HAP-1 (cell line): ENCODE measurements at regions not wholly inside any gene's neighbourhood (a gene's known extent, or its start where the extent isn't known, plus 50 kb on each side); places are given as distances from the start of the nearest gene placed in this dataset.
"Not testable (repeated sequence)": the region's sequence is repeated elsewhere in the genome, so short reads cannot be mapped to it uniquely, and the experiment has no call there.

ENCODE experiments used
- DNase-seq, 2 experiments: peaks; one replicate each; pipeline ENCODE4 v3.0.0-alpha.2; 2016 to 2020; ENCODE audit warnings: low spot score in 2 of 2
- H3K27me3 ChIP-seq: fragments of 250-450 bp; sonication (Bioruptor Pico); 2 replicates; pipeline ENCODE4 v1.5.1; 2020; ENCODE audit warnings: low read depth, mild to moderate bottlenecking, moderate library complexity
- H3K36me3 ChIP-seq: fragments of 250-450 bp; sonication (Bioruptor Pico); replicated peaks from 2 replicates; pipeline ENCODE4 v1.5.1; 2020; ENCODE audit warnings: mild to moderate bottlenecking
- H3K4me1 ChIP-seq: fragments of 250-450 bp; sonication (Bioruptor Pico); 2 replicates; pipeline ENCODE4 v1.5.1; 2020; ENCODE audit warnings: mild to moderate bottlenecking
- H3K4me3 ChIP-seq: fragments of 250-450 bp; sonication (Bioruptor Pico); 2 replicates; pipeline ENCODE4 v1.5.1; 2020; ENCODE audit warnings: mild to moderate bottlenecking, moderate library complexity
- H3K9me3 ChIP-seq: fragments of 250-450 bp; sonication (Bioruptor Pico); 2 replicates; pipeline ENCODE4 v1.5.1; 2020; ENCODE audit warnings: mild to moderate bottlenecking, moderate library complexity
- in situ Hi-C: fragments of 300-500 bp; cut with MboI; formaldehyde crosslinking; loops from 3 replicates; pipeline ENCODE4 v1.14.3; 2020; ENCODE audit warnings: low sequenced_read_pairs, inconsistent platforms, mixed read lengths

DNA sequence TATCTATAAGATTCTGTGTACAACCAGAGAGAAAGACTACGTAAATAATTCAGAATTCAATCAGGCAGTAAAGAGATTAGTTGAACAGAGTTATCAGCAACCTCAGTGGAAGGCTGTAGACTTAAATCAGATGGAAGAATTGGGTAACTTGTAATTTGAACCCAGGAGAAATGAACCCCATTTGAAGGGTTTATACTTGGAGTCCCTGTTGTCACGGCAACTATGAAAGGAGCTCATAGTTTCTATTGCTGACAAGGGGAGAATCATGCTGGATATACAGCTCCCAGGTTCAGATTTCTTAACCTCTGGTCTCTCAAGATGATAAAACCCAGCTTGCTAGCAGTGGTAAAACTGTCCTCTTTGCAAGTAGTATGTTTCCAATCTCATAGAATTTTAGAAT, 54.4 kb upstream of the BMP4 start:
- no peak overlapping the region for H3K4me3 ChIP-seq
- peaks cover 5% of the 10 kb centered on the region; the same call in 1 of the 2 replicates for H3K27me3 ChIP-seq
- in situ Hi-C loops, result no loop called here
- H3K4me1 ChIP-seq, result no peaks in the 10 kb centered on the region
- no peaks in the 10 kb centered on the region for H3K36me3 ChIP-seq
- no peak for DNase-seq
- H3K9me3 ChIP-seq, result no peaks in the 10 kb centered on the region

- Histone ChIP-seq H3K4me3 (no peak overlapping the region), H3K36me3 (no peaks in the 10 kb centered on the region), H3K9me3 (0 out of 2 replicates have a peak, but pooled peaks cover 2% of the 10 kb centered on the region), H3K27me3 (no peaks in the 10 kb centered on the region), H3K4me1 (no peaks in the 10 kb centered on the region)
- no peak for DNase-seq
- in situ Hi-C loops, result no loop called here
Measured at GRCh38 chr14:54023027-54023426, 66.4 kb upstream of the BMP4 start.

DNA sequence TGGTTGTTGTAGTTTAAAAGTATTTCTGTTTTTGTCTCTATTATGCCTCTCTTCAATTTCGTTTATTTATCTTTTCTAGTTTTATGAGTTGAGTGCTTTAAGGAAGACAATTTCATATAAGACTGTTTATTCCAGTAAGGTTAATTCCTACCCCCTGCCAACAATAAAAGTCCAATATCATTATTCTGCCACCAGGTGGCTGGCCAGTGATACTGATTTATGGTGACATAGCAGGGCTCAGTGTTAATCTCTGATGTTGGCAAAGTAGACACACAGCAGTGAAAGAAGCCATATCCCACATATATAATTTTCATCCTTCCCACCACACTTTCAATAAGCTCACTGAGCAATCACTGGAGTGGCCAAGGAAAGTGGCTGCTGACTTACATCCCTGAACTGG, 69.0 kb upstream of the BMP4 start:
- 0 out of 2 replicates have a peak, but pooled peaks cover 2% of the 10 kb centered on the region for H3K9me3 ChIP-seq
- H3K4me1 ChIP-seq, result no peaks in the 10 kb centered on the region
- no peaks in the 10 kb centered on the region for H3K36me3 ChIP-seq
- in situ Hi-C loops, result no loop called here
- DNase-seq, result peak; percentile 7 to 20
- H3K4me3 ChIP-seq, result no peak overlapping the region
- H3K27me3 ChIP-seq, result no peaks in the 10 kb centered on the region

- no peak overlapping the region for H3K4me3 ChIP-seq
- H3K4me1 ChIP-seq, result no peaks in the 10 kb centered on the region
- no peaks in the 10 kb centered on the region for H3K27me3 ChIP-seq
- no peaks in the 10 kb centered on the region for H3K36me3 ChIP-seq
- H3K9me3 ChIP-seq, result 0 out of 2 replicates have a peak, but pooled peaks cover 2% of the 10 kb centered on the region
- in situ Hi-C loops, result no loop called here
- DNase-seq, result no peak
Measured at GRCh38 chr14:54026671-54027070, 70.0 kb upstream of the BMP4 start.

- H3K27me3 ChIP-seq, H3K4me1 ChIP-seq, DNase-seq, H3K4me3 ChIP-seq, H3K36me3 ChIP-seq, H3K9me3 ChIP-seq, in situ Hi-C loops: not testable (repeated sequence)
Measured at GRCh38 chr14:54030996-54031395, 74.4 kb upstream of the BMP4 start.

GRCh38 chr14:54033285-54033684, 76.7 kb upstream of the BMP4 start:
- H3K27me3 ChIP-seq, H3K4me3 ChIP-seq, in situ Hi-C loops, DNase-seq, H3K9me3 ChIP-seq, H3K4me1 ChIP-seq, H3K36me3 ChIP-seq: not testable (repeated sequence)

GRCh38 chr14:54038724-54039123, 82.1 kb upstream of the BMP4 start:
- in situ Hi-C loops, result no loop called here
- Histone ChIP-seq H3K4me1 (no peaks in the 10 kb centered on the region), H3K9me3 (no peaks in the 10 kb centered on the region), H3K36me3 (no peaks in the 10 kb centered on the region), H3K27me3 (no peaks in the 10 kb centered on the region), H3K4me3 (no peak overlapping the region)
- DNase-seq, result no peak

DNA sequence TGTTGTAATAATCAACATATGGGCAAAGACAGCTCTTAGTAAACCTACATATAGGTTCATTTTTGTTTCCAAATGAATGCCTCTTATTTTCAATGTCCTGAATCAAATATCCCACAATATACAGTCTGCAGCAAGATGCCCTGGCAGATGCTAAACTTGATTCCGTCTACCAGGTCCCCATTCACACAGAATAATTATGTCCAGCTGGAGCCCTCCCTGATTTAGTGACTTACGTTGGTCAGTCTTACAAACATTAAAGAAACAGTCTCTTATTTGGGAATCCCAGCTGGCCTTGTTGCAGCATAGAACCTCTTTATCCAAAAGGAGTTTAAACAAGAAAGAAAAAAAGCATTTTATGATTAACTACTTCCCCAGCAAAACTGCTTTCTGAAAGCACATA, 82.7 kb upstream of the BMP4 start:
- Histone ChIP-seq H3K27me3 (no peaks in the 10 kb centered on the region), H3K9me3 (no peaks in the 10 kb centered on the region), H3K4me3 (no peak overlapping the region), H3K36me3 (no peaks in the 10 kb centered on the region), H3K4me1 (no peaks in the 10 kb centered on the region)
- in situ Hi-C loops, result no loop called here
- no peak for DNase-seq

- H3K4me1 ChIP-seq, result no peaks in the 10 kb centered on the region
- no peaks in the 10 kb centered on the region for H3K36me3 ChIP-seq
- no peak for DNase-seq
- H3K27me3 ChIP-seq, result no peaks in the 10 kb centered on the region
- in situ Hi-C loops, result no loop called here
- no peak overlapping the region for H3K4me3 ChIP-seq
- H3K9me3 ChIP-seq, result no peaks in the 10 kb centered on the region
Measured at GRCh38 chr14:54040846-54041245, 84.2 kb upstream of the BMP4 start.

- no peak for DNase-seq
- in situ Hi-C loops, result no loop called here
- no peaks in the 10 kb centered on the region for H3K9me3 ChIP-seq
- H3K4me1 ChIP-seq, result no peaks in the 10 kb centered on the region
- H3K4me3 ChIP-seq, result no peak overlapping the region
- H3K36me3 ChIP-seq, result no peaks in the 10 kb centered on the region
- no peaks in the 10 kb centered on the region for H3K27me3 ChIP-seq
Measured at GRCh38 chr14:54046250-54046649, 89.6 kb upstream of the BMP4 start.

DNA sequence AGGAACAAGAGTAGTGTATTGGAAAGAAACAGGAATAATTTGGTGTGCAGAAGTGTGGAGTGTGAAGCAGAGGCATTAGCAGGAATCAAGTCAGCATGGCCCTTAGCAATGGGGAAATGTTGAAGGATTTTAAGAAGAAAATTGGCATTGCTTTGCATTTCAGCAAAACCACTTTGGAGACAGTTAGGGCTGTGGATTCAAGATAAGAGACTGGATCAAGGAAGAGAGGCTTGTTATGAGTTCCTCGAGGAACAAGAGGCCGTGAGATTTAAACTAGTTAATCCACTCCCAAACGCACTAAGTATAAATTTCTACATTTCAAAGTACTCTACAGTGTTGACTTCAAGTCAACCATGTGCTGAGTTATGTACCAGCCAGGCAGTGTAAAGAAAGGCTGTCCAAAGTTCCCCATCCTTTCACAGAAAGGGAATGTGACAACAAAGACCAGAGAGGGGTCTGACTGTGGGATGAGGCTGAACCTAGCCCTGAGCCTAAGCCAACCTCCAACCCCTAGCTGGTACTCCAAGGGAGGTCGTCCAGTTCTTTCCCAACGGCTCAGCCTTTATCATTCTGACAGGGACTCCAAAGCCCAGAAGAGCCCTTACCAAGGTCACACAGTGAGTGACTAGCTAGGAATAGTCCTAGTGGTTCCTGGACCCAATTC, 91.2 kb upstream of the BMP4 start:
- Histone ChIP-seq H3K9me3 (no peaks in the 10 kb centered on the region), H3K36me3 (no peaks in the 10 kb centered on the region), H3K4me1 (no peaks in the 10 kb centered on the region), H3K27me3 (no peaks in the 10 kb centered on the region), H3K4me3 (no peak overlapping the region)
- in situ Hi-C loops, result no loop called here
- DNase-seq, result no peak

DNA sequence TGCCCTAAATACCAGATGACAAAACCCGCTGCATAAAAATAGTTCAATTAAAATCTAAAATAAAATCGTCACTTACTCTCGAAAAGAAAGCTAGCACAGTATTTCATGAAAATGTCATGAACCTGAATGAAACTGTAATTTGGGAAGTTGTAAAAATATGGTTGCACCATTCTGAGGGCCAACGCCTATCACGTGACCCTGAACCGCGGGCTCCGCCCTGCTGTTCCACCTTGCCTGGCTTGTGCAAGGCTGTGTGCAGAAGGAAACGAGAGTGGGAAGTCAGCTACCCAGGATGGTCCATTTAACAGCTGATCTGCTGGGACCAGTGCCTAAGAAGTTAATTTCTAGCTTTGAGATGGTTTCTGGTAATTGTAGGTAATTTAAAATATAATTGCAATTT, 91.7 kb upstream of the BMP4 start:
- in situ Hi-C loops, result no loop called here
- Histone ChIP-seq H3K36me3 (no peaks in the 10 kb centered on the region), H3K9me3 (no peaks in the 10 kb centered on the region), H3K4me3 (no peak overlapping the region), H3K4me1 (no peaks in the 10 kb centered on the region), H3K27me3 (no peaks in the 10 kb centered on the region)
- no peak for DNase-seq

DNA sequence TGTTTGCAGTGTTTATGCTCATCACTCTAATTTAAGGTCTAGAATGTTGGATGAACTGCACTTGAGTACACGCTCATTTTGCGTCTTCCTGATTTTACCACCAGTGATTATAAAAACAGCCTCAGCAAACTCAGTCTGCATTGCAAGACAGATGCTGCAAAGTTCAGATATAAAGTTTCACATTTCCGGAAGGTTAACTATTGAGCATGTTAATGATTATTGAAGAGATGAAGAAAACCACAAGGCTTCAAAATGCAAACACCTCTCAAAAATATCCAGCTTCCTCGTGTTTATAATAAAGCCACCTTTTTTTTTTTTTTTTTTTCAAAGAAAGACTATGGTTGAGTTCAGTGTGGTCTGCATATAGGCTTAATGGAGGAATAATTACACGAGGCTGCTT, 92.1 kb upstream of the BMP4 start:
- Histone ChIP-seq H3K4me3 (no peak overlapping the region), H3K4me1 (no peaks in the 10 kb centered on the region), H3K36me3 (no peaks in the 10 kb centered on the region), H3K9me3 (no peaks in the 10 kb centered on the region), H3K27me3 (no peaks in the 10 kb centered on the region)
- in situ Hi-C loops, result no loop called here
- DNase-seq, result no peak

DNA sequence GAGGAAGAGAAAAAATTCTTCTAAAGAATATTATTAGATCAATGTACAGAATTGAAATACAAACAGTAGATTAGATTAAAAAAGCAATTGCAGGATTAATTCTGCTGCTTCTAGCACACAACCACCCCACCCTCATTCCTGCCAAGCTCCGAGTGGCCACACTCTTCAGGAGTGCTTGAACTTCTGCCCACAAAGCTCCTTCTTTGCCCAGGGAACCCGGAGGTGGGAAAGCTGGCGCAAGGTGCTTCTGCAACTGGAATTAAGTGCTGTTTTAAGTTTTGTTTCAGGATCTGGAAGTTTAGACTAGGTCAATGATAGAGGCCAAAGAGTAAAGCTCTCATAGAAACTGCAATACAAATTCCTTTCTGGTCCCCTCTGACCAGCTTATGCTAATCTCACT, 94.1 kb upstream of the BMP4 start:
- H3K9me3 ChIP-seq, result no peaks in the 10 kb centered on the region
- no peak for DNase-seq
- no peaks in the 10 kb centered on the region for H3K4me1 ChIP-seq
- in situ Hi-C loops, result no loop called here
- H3K36me3 ChIP-seq, result no peaks in the 10 kb centered on the region
- H3K27me3 ChIP-seq, result no peaks in the 10 kb centered on the region
- H3K4me3 ChIP-seq, result no peak overlapping the region
